OCI-LY3 (cell line): ENCODE measurements at regions not wholly inside any gene's neighbourhood (a gene's known extent, or its start where the extent isn't known, plus 50 kb on each side); places are given as distances from the start of the nearest gene placed in this dataset.

Experiments
- H2AFZ ChIP-seq: fragments of 200-600, 300-600 bp; shearing (Covaris generic); 2 replicates; pipeline ENCODE4 v1.6.0; 2014; ENCODE audit warnings: antibody characterized with exemption, low read depth, low read length
- H3K27ac ChIP-seq: fragments of 200-600, 300-600 bp; sonication (generic); 2 replicates; pipeline ENCODE4 v1.5.1; 2014; ENCODE audit warnings: mild to moderate bottlenecking, low read length, moderate library complexity, mixed read lengths
- H3K27me3 ChIP-seq: fragments of 200-600, 300-600 bp; sonication (generic); 2 replicates; pipeline ENCODE4 v1.6.1; 2014; ENCODE audit warnings: low read depth, low read length, mixed read lengths
- H3K36me3 ChIP-seq: fragments of 200-600, 300-600 bp; sonication (generic); replicated peaks from 2 replicates; pipeline ENCODE3; 2014; ENCODE audit warnings: low read depth, low read length, mixed read lengths
- H3K4me1 ChIP-seq: fragments of 300-600, 200-600 bp; sonication (generic); 2 replicates; pipeline ENCODE4 v1.6.1; 2014; ENCODE audit warnings: low read length, mixed read lengths
- H3K4me2 ChIP-seq: fragments of 200-600, 300-600 bp; sonication (generic); 2 replicates; pipeline ENCODE4 v1.6.1; 2014; ENCODE audit warnings: low read length, mixed read lengths
- H3K4me3 ChIP-seq: fragments of 300-600, 200-600 bp; sonication (generic); 2 replicates; pipeline ENCODE4 v1.5.1; 2014; ENCODE audit warnings: antibody characterized with exemption, mild to moderate bottlenecking, low read length, moderate library complexity
- H3K79me2 ChIP-seq: fragments of 300-600, 200-600 bp; shearing (Covaris generic); 2 replicates; pipeline ENCODE4 v1.6.1; 2014; ENCODE audit warnings: mild to moderate bottlenecking, low read length, mixed read lengths
- H3K9ac ChIP-seq: fragments of 300-600, 200-600 bp; shearing (Covaris generic); 2 replicates; pipeline ENCODE4 v1.6.0; 2014; ENCODE audit warnings: mild to moderate bottlenecking, low read length, moderate library complexity
- H3K9me3 ChIP-seq: fragments of 200-600, 300-600 bp; shearing (Covaris generic); 2 replicates; pipeline ENCODE4 v1.6.1; 2014; ENCODE audit warnings: low read length, mixed read lengths; ENCODE audit not compliant: insufficient read depth
- H4K20me1 ChIP-seq: fragments of 200-600, 300-600 bp; sonication (generic); 2 replicates; pipeline ENCODE4 v1.6.1; 2016; ENCODE audit warnings: low read length, mixed read lengths; ENCODE audit not compliant: insufficient read depth
- EZH2phosphoT487 ChIP-seq: fragments of 200-600 bp; shearing (Covaris generic); IDR thresholded peaks from 2 replicates; pipeline ENCODE4 v1.6.1; 2018; ENCODE audit warnings: antibody characterized with exemption, mixed run types, low read depth
- TF ChIP-seq, protein P1 (sequence below): fragments of 200-600, 300-600 bp; sonication (generic); IDR thresholded peaks from 2 replicates; pipeline ENCODE4 v1.5.1; 2014; ENCODE audit warnings: antibody characterized with exemption, low read length, low read depth

GRCh38 chr15:47551079-47551478 lies 166.2 kb upstream of the SEMA6D start:
- Histone ChIP-seq H3K27me3 (no peaks in the 10 kb centered on the region), H3K27ac (no peak overlapping the region), H3K9ac (no peak overlapping the region), H4K20me1 (no peaks in the 10 kb centered on the region), H2AFZ (no peak overlapping the region), H3K79me2 (no peaks in the 10 kb centered on the region), H3K4me1 (no peaks in the 10 kb centered on the region), H3K4me2 (no peak overlapping the region), H3K9me3 (no peaks in the 10 kb centered on the region), H3K36me3 (no peaks in the 10 kb centered on the region), H3K4me3 (no peak overlapping the region)
- TF ChIP-seq, protein P1, sequence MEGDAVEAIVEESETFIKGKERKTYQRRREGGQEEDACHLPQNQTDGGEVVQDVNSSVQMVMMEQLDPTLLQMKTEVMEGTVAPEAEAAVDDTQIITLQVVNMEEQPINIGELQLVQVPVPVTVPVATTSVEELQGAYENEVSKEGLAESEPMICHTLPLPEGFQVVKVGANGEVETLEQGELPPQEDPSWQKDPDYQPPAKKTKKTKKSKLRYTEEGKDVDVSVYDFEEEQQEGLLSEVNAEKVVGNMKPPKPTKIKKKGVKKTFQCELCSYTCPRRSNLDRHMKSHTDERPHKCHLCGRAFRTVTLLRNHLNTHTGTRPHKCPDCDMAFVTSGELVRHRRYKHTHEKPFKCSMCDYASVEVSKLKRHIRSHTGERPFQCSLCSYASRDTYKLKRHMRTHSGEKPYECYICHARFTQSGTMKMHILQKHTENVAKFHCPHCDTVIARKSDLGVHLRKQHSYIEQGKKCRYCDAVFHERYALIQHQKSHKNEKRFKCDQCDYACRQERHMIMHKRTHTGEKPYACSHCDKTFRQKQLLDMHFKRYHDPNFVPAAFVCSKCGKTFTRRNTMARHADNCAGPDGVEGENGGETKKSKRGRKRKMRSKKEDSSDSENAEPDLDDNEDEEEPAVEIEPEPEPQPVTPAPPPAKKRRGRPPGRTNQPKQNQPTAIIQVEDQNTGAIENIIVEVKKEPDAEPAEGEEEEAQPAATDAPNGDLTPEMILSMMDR = peak; percentile 26; the same call in 1 of the 2 replicates
- TF ChIP-seq EZH2phosphoT487 = no peak

GRCh38 chr15:47551546-47551945 lies 165.8 kb upstream of the SEMA6D start:
- no peaks in the 10 kb centered on the region for H3K79me2 ChIP-seq
- no peak overlapping the region for H2AFZ ChIP-seq
- H3K27ac ChIP-seq = no peak overlapping the region
- no peak overlapping the region for H3K9ac ChIP-seq
- H3K4me2 ChIP-seq = no peak overlapping the region
- H3K9me3 ChIP-seq = no peaks in the 10 kb centered on the region
- TF ChIP-seq EZH2phosphoT487 = no peak
- TF ChIP-seq, protein P1 = no peak
- H3K27me3 ChIP-seq = no peaks in the 10 kb centered on the region
- H3K4me1 ChIP-seq = no peaks in the 10 kb centered on the region
- H3K36me3 ChIP-seq = no peaks in the 10 kb centered on the region
- no peak overlapping the region for H3K4me3 ChIP-seq
- no peaks in the 10 kb centered on the region for H4K20me1 ChIP-seq

- no peaks in the 10 kb centered on the region for H3K27me3 ChIP-seq
- H3K4me2 ChIP-seq = no peak overlapping the region
- H4K20me1 ChIP-seq = no peaks in the 10 kb centered on the region
- no peaks in the 10 kb centered on the region for H3K79me2 ChIP-seq
- no peak overlapping the region for H3K27ac ChIP-seq
- no peak overlapping the region for H3K9ac ChIP-seq
- H3K36me3 ChIP-seq = no peaks in the 10 kb centered on the region
- no peaks in the 10 kb centered on the region for H3K4me1 ChIP-seq
- H3K9me3 ChIP-seq = no peaks in the 10 kb centered on the region
- H2AFZ ChIP-seq = no peak overlapping the region
- no peak overlapping the region for H3K4me3 ChIP-seq
- TF ChIP-seq, protein P1 = no peak
- no peak for TF ChIP-seq EZH2phosphoT487
Observed at GRCh38 chr15:47552978-47553608, 164.2 kb upstream of the SEMA6D start.

DNA sequence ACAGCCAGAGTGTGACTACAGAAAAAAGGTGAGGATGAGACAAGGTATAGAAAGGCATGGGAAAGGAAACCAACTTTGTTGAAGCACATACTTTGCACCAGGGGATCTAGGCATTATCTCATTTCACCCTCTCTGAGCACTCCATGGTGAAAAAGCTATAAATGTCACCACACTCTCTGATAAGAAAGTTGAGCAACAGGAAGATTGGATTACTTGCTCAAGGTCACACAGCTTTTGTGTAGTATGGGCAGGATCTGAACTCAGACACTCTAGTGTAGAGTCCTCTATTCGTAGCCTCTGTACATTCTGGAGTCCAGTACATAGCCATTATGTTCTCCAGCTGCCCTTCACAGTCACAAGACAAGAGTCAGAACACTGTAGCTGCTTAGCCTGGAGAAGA lies 163.4 kb upstream of the SEMA6D start:
- H3K79me2 ChIP-seq = no peaks in the 10 kb centered on the region
- no peak for TF ChIP-seq EZH2phosphoT487
- TF ChIP-seq, protein P1 = no peak
- H3K4me2 ChIP-seq = no peak overlapping the region
- no peaks in the 10 kb centered on the region for H3K9me3 ChIP-seq
- H4K20me1 ChIP-seq = no peaks in the 10 kb centered on the region
- no peaks in the 10 kb centered on the region for H3K27me3 ChIP-seq
- H3K36me3 ChIP-seq = no peaks in the 10 kb centered on the region
- no peak overlapping the region for H2AFZ ChIP-seq
- no peak overlapping the region for H3K4me3 ChIP-seq
- H3K4me1 ChIP-seq = no peaks in the 10 kb centered on the region
- no peak overlapping the region for H3K9ac ChIP-seq
- no peak overlapping the region for H3K27ac ChIP-seq
